ENCODE measurements at regions not wholly inside any gene's neighbourhood (a gene's known extent, or its start where the extent isn't known, plus 50 kb on each side); places are given as distances from the start of the nearest gene placed in this dataset.

DNA sequence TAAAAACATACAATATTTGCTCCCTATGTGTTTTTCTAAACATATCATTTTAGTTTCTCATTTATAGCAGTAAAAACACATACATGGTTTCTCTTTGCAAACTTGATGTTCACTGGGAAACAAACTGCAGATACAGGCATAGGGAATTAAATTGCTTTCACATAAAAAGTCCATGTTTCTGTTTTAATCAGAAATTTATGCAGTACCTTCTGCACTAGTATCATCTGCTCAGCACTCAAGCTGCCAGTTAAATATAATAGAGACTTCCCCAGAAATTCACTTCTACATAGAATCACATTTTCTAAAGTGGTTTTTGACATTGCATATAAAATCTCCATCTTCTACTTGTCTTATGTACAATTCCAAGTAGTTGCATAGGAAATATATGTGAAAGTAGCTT is 1107.3 kb upstream of the NRXN1 start:
- no peak overlapping the region for H3K4me3 ChIP-seq (ENCODE audit: low read depth, low read length)
- no peak for DNase-seq (ENCODE audit: low read depth, low spot score)
- TF ChIP-seq, protein P1, sequence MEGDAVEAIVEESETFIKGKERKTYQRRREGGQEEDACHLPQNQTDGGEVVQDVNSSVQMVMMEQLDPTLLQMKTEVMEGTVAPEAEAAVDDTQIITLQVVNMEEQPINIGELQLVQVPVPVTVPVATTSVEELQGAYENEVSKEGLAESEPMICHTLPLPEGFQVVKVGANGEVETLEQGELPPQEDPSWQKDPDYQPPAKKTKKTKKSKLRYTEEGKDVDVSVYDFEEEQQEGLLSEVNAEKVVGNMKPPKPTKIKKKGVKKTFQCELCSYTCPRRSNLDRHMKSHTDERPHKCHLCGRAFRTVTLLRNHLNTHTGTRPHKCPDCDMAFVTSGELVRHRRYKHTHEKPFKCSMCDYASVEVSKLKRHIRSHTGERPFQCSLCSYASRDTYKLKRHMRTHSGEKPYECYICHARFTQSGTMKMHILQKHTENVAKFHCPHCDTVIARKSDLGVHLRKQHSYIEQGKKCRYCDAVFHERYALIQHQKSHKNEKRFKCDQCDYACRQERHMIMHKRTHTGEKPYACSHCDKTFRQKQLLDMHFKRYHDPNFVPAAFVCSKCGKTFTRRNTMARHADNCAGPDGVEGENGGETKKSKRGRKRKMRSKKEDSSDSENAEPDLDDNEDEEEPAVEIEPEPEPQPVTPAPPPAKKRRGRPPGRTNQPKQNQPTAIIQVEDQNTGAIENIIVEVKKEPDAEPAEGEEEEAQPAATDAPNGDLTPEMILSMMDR (IDR thresholded peaks at IDR 0.05; ENCODE audit: low read depth, low read length) = no peak
- in situ Hi-C loops (cut with HindIII; ENCODE audit: low sequenced_read_pairs) = no loop called here

DNA sequence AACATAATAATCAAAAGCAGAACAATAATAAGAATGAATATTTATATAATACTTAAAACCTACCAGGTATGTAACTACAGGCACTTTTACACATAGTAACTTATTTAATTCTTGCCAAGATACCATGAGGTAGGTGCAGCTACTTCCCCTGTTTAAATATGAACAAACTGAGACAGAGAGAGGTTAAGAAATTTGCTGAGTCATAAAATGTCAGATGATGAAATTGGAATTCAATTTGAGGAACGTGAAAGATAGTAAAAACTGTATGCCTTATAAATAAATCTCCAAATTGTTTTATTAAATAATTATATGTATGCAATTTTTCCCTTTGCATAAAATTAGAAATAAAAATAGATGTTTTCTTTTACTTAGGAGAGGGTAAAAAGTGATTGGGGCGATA is 1103.3 kb upstream of the NRXN1 start:
- H3K4me3 ChIP-seq (ENCODE audit: low read depth, low read length) = no peak overlapping the region
- no peak for DNase-seq (ENCODE audit: low read depth, low spot score)
- TF ChIP-seq, protein P1 (IDR thresholded peaks at IDR 0.05; ENCODE audit: low read depth, low read length) = no peak
- in situ Hi-C loops (cut with HindIII; ENCODE audit: low sequenced_read_pairs) = no loop called here

DNA sequence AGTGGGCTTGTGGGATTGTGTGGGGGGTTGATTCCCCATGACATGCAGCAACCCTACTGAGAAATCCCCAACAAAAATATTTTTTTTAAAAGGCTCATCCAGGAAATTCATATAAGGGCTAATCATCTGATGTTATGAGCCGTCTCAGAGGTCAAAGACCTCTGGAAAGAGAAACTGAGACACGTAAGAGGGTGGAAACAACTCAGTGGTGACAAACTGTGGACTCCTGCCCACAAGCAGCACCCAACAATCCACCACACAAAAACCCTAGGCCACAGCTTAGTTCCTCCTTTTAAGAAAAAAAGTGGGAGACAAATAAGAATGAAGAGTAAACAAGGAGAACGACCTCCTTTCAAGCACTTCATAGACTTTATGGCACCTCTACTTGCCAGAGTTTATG is 1096.1 kb upstream of the NRXN1 start:
- in situ Hi-C loops (cut with HindIII; ENCODE audit: low sequenced_read_pairs) = no loop called here
- H3K4me3 ChIP-seq (ENCODE audit: low read depth, low read length) = no peak overlapping the region
- peak; percentile 32 for DNase-seq (ENCODE audit: low read depth, low spot score)
- TF ChIP-seq, protein P1 (IDR thresholded peaks at IDR 0.05; ENCODE audit: low read depth, low read length) = no peak

- in situ Hi-C loops (cut with HindIII; ENCODE audit: low sequenced_read_pairs) = no loop called here
- H3K4me3 ChIP-seq (ENCODE audit: low read depth, low read length) = no peak overlapping the region
- TF ChIP-seq, protein P1 (IDR thresholded peaks at IDR 0.05; ENCODE audit: low read depth, low read length) = no peak
- DNase-seq (ENCODE audit: low read depth, low spot score) = no peak
Observed at GRCh38 chr2:52127527-52127926, 1095.6 kb upstream of the NRXN1 start.

- TF ChIP-seq, protein P1 (IDR thresholded peaks at IDR 0.05; ENCODE audit: low read depth, low read length) = no peak
- H3K4me3 ChIP-seq (ENCODE audit: low read depth, low read length) = no peak overlapping the region
- in situ Hi-C loops (cut with HindIII; ENCODE audit: low sequenced_read_pairs) = no loop called here
- peak; percentile 35 for DNase-seq (ENCODE audit: low read depth, low spot score)
Observed at GRCh38 chr2:52117299-52117698, 1085.4 kb upstream of the NRXN1 start.

GRCh38 chr2:52115750-52116149 is 1083.8 kb upstream of the NRXN1 start:
- no peak for DNase-seq (ENCODE audit: low read depth, low spot score)
- no peak overlapping the region for H3K4me3 ChIP-seq (ENCODE audit: low read depth, low read length)
- in situ Hi-C loops (cut with HindIII; ENCODE audit: low sequenced_read_pairs) = no loop called here
- TF ChIP-seq, protein P1 (IDR thresholded peaks at IDR 0.05; ENCODE audit: low read depth, low read length) = no peak

DNA sequence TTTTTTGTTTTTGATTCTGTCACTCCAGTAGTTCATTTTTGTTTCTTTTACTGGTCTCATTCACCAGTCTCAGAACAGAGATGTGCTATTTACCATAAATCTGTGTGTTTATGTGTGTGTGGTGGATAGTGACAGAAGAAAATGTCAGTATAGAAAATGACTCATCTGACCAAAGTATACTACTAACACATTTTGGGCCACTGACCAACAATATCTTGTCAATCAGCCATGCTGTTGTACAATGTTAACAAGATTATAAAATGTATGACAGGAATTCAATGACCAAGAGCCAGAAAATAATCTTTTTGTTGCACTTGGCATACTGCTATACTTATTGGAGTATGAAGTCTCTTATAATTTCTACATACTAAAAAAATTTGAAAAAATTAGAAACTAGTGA is 1081.4 kb upstream of the NRXN1 start:
- no peak overlapping the region for H3K4me3 ChIP-seq (ENCODE audit: low read depth, low read length)
- DNase-seq (ENCODE audit: low read depth, low spot score) = no peak
- TF ChIP-seq, protein P1 (IDR thresholded peaks at IDR 0.05; ENCODE audit: low read depth, low read length) = no peak
- in situ Hi-C loops (cut with HindIII; ENCODE audit: low sequenced_read_pairs) = no loop called here
